Mucosa of rectum (tissue), 2 donors: ENCODE measurements at regions not wholly inside any gene's neighbourhood (a gene's known extent, or its start where the extent isn't known, plus 50 kb on each side); places are given as distances from the start of the nearest gene placed in this dataset.

Source experiments
- H3K27ac ChIP-seq, 2 donors: one replicate each; pipeline ENCODE4 v1.7.0; 2013; ENCODE audit warnings: inconsistent platforms in 2 of 2, low read depth in 2 of 2, low read length in 2 of 2
- H3K27me3 ChIP-seq, 2 donors: one replicate each; pipeline ENCODE4 v1.7.0; 2013; ENCODE audit warnings: low read length in 2 of 2; ENCODE audit not compliant: control insufficient read depth in 2 of 2, insufficient read depth in 2 of 2
- H3K36me3 ChIP-seq, 2 donors: one replicate each; pipeline ENCODE4 v1.7.0; 2013; ENCODE audit warnings: low read length in 2 of 2; ENCODE audit not compliant: control insufficient read depth in 2 of 2, insufficient read depth in 2 of 2
- H3K4me1 ChIP-seq, 2 donors: one replicate each; pipeline ENCODE4 v1.7.0; 2013; ENCODE audit warnings: low read length in 2 of 2, mild to moderate bottlenecking in 1 of 2; ENCODE audit not compliant: control insufficient read depth in 2 of 2, insufficient read depth in 2 of 2
- H3K4me3 ChIP-seq, 2 donors: one replicate each; pipeline ENCODE4 v1.7.0; 2013; ENCODE audit warnings: low read length in 2 of 2
- H3K9ac ChIP-seq, 2 donors: one replicate each; pipeline ENCODE4 v1.7.0; 2013; ENCODE audit warnings: low read length in 2 of 2, low read depth in 1 of 2, mild to moderate bottlenecking in 1 of 2
- H3K9me3 ChIP-seq, 2 donors: one replicate each; pipeline ENCODE4 v1.7.0; 2013; ENCODE audit warnings: low read length in 2 of 2; ENCODE audit not compliant: control insufficient read depth in 2 of 2
- donor health status: healthy.
- donor health status: Normal muscosa, but diverticular disease.

DNA sequence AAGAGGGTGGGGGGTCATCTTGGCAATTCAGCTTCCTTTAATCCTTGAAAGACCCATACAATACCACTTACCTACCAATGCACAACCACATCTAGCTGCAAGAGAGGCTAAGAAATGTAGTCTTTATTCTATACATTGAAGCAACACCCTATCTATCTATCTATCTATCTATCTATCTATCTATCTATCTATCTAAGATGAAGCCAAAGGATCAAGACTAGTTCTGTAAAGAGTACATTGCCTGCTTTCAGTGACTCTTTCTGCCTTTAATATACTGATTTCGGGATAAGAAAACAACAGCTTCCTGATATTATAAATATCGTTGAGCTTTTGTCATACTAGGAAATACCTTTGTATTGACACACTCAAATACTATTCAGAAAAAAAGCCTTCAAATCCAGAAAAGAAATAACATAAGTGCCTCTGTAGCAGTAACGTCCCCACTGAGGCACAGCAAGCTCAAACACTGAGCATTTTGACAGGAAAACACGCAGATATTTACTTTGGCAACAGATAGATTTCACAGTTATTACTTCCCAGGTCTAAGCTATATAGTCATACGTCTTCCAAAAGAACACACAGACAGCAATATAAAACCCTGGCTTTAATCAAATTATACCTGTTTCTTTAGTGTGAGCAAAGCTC is 139.4 kb upstream of the SERTAD2 start:
- Histone ChIP-seq H3K9me3 (no peaks in the 10 kb centered on the region), H3K27me3 (no peaks in the 10 kb centered on the region), H3K4me1 (peaks cover 2 to 4% of the 10 kb centered on the region in 2 donors), H3K36me3 (no peaks in the 10 kb centered on the region), H3K9ac (no peak overlapping the region), H3K4me3 (no peak overlapping the region), H3K27ac (no peak overlapping the region)

DNA sequence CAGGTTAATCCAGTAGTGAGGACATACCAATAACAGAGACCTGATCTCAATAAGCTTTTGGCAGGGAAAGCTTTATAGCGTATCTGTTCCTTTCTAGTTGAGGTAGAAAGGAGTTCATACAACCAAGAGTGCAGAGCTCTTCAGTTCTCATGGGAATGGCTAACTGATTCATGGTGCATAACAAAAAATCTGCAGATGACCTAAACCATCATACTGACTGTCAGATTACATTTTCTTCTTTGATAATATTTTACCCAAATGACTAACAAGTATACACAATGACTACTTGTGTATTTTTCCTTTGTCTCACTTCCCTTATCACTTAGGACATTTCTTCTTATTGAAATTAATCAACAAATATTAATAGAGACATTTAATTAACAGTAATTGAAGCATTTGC is 140.0 kb upstream of the SERTAD2 start:
- no peaks in the 10 kb centered on the region for H3K9me3 ChIP-seq
- no peak overlapping the region for H3K4me3 ChIP-seq
- H3K4me1 ChIP-seq: peaks cover 2 to 9% of the 10 kb centered on the region in 2 donors
- H3K27me3 ChIP-seq: no peaks in the 10 kb centered on the region
- H3K9ac ChIP-seq: no peak overlapping the region
- no peaks in the 10 kb centered on the region for H3K36me3 ChIP-seq
- H3K27ac ChIP-seq: no peak overlapping the region

DNA sequence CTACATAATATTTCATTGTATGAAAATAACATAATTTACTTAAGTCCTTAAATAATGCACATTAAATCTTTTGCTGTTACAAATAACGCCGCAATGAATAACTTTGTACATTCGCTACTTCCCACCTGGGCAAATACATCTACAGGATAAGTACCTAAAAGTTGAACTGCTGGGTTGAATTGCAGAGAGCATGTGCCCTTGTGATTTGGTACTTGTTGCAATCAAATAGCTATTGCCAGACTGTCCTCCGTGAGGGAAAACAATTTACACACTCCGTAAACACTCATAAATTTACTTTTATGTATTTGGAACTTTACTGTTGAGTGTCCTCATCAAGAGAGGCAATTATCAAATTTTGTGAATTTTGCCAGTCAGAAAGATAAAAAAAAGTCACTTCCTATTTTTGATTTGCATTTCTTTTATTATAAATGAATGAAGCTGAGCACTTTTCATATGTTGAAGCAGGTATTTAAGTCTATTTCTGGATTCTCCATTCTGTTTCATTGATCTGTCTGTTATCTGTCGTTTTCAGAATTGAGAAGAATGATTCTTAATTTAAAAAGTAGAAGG is 140.8 kb upstream of the SERTAD2 start:
- H3K36me3 ChIP-seq: no peaks in the 10 kb centered on the region
- H3K9ac ChIP-seq: no peak overlapping the region
- H3K4me1 ChIP-seq: peaks cover 2 to 9% of the 10 kb centered on the region in 2 donors
- H3K4me3 ChIP-seq: no peak overlapping the region
- no peaks in the 10 kb centered on the region for H3K27me3 ChIP-seq
- H3K9me3 ChIP-seq: no peaks in the 10 kb centered on the region
- H3K27ac ChIP-seq: no peak overlapping the region

DNA sequence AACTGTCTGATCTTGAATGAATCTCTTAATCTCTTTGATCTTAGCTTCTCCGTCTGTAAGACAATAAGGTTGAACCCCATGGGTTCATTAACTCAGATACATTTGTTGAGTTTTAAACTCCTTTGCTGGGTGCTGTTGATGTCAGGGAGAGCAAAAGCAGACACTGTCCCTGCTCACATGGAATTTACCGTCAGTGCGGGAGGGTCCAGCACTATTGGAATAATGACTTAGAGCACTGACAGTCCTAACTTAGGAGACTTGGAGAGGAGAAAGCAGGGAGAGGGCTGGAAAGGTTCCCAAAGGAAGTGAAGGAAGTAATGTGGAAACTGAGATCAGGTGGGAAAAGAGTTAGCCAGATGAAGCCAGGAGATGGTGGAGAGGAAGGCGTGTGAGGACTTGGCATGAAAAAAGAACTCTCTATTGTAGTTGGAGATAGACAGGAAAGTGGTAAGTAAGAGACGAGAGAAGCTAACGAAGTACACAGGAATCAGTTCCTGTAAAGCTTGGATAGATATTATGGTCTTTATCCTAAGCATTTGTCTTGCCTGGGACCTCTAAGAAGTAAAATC is 141.4 kb upstream of the SERTAD2 start:
- Histone ChIP-seq H3K9me3 (no peaks in the 10 kb centered on the region), H3K4me3 (no peak overlapping the region), H3K9ac (no peak overlapping the region), H3K27ac (no peak overlapping the region), H3K27me3 (no peaks in the 10 kb centered on the region), H3K36me3 (no peaks in the 10 kb centered on the region), H3K4me1 (peaks cover 2 to 9% of the 10 kb centered on the region in 2 donors)

DNA sequence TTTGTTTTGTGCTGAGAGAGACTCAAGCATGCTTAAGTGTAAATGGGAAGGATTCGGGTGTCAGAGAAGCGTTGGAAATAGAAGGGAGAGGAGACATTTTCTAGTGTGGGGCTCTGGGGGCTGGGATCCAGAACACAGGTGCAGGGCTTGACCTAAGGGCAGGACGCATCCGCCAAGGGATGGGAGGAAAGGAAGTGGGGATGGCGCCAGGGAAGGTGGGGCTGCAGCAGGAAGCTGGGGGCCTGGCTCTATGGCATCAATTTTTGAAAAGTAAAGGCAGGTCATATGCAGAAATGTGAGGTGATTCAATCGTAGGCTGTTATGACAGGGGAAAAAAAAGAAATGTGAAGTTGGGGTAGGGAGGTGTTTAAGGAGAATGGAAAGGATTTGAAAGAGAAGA is 143.2 kb upstream of the SERTAD2 start:
- no peak overlapping the region for H3K4me3 ChIP-seq
- no peaks in the 10 kb centered on the region for H3K9me3 ChIP-seq
- H3K4me1 ChIP-seq: peaks cover 2 to 9% of the 10 kb centered on the region in 2 donors
- H3K9ac ChIP-seq: no peak overlapping the region
- no peaks in the 10 kb centered on the region for H3K27me3 ChIP-seq
- H3K27ac ChIP-seq: no peak overlapping the region
- no peaks in the 10 kb centered on the region for H3K36me3 ChIP-seq

DNA sequence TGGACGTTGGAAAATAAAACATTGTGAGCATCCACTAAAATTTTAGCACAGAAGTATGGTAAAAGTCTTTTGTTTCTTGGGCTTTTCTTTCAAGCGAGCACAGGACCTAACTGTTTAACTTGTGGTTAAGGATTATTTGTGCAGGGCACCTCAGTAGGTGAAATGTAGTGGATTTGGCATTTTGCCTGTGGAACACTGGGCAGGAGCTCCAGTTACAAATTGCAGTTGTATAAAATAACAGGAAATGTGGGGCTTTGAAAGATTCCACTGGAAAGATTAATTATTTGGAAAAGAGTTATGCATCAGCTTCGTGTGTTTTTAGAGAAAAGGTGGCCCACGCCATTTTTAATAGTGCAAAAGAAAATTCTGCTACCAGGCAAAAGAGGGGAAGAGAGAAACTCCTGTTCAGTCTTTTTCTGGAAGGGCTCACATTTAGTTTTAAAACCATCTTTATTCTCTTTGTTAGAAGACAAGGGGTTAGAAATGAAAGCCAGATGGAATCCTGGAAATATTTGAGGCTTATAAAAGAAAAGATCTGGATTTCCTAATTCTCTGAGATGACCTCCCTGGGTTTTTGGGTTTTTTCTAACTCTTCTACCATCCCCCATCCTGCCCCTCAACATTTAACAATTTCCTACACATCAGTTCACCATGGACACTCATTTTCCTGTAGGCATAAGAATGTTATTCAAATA is 144.3 kb upstream of the SERTAD2 start:
- Histone ChIP-seq H3K4me1 (peaks cover 2 to 9% of the 10 kb centered on the region in 2 donors), H3K27me3 (no peaks in the 10 kb centered on the region), H3K36me3 (no peaks in the 10 kb centered on the region), H3K9me3 (no peaks in the 10 kb centered on the region), H3K27ac (no peak overlapping the region), H3K4me3 (no peak overlapping the region), H3K9ac (no peak overlapping the region)

DNA sequence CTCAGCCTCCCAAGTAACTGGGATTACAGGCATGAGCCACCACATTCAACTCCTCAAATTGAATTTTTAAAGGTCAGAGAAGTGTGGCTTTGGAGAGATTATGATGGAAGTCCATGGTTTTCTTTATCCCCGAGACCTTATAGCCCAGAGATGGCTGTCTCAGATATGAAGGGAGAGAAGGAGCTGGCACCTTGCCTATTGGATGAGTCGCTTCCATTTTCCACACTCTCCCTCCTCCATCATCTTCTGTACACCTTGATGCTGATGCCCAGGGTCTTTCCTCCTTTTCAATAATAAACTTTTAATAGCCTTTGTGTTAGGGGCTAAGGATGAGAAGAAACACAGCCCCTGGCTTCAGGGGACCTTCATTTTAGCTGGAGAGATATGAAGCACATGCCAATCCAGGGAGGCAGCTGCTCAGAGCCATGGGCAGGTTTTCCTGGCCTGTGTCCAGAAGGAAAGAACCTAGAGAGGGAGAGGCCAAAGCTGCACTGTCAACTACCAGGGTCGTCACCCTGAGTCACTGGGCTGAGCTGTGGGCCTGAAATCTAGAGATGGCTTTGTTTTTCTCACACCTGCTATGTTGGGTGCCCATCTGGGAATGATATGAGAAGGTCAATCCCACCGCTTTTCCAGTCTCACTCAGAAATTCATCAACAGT is 146.0 kb upstream of the SERTAD2 start:
- no peaks in the 10 kb centered on the region for H3K9me3 ChIP-seq
- peaks cover 2 to 4% of the 10 kb centered on the region in 2 donors for H3K4me1 ChIP-seq
- no peaks in the 10 kb centered on the region for H3K27me3 ChIP-seq
- no peaks in the 10 kb centered on the region for H3K36me3 ChIP-seq
- no peak overlapping the region for H3K4me3 ChIP-seq
- H3K9ac ChIP-seq: no peak overlapping the region
- H3K27ac ChIP-seq: no peak overlapping the region

DNA sequence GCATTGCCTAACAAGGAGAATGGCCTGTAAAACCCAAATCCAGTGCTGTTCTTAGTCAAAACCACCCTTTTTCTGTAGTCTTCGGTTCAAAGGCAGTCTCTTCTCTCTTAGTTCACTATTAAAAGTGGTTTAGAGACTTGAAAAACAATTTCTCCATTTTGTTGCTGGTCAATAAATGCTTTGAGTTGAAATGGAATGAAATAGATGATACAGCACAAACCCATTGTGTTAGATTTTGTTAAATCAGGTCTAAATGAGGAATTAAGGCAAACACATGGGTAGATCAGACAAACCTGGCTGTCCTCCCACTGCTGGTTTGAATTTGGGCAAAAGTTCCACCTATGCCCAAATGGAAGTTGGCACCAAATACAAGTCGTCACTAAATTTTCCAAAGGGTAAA is 150.1 kb upstream of the SERTAD2 start:
- Histone ChIP-seq H3K9ac (no peak overlapping the region), H3K4me1 (no peaks in the 10 kb centered on the region), H3K4me3 (no peak overlapping the region), H3K27ac (no peak overlapping the region), H3K9me3 (no peaks in the 10 kb centered on the region), H3K27me3 (no peaks in the 10 kb centered on the region), H3K36me3 (no peaks in the 10 kb centered on the region)

DNA sequence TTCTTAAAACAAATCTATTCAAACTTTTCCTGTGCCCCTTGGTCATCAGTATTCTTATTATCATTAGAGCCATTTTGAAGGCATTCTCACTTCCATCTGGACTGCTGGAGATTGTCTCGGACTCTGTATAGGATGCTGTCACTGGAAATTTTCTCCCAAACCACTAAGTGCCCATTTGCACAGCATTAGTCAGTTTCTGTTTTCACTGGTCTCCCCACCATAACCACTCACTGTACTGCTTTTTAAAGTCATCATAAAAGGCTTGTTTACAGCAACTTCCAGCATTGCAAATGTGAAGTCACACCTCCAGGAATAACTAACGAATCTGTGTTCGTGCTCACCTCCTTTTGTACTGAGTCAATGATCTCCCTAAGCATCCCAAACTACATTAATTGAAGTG is 150.9 kb upstream of the SERTAD2 start:
- no peak overlapping the region for H3K9ac ChIP-seq
- H3K27me3 ChIP-seq: no peaks in the 10 kb centered on the region
- H3K36me3 ChIP-seq: no peaks in the 10 kb centered on the region
- no peak overlapping the region for H3K27ac ChIP-seq
- no peak overlapping the region for H3K4me3 ChIP-seq
- H3K9me3 ChIP-seq: no peaks in the 10 kb centered on the region
- no peaks in the 10 kb centered on the region for H3K4me1 ChIP-seq

DNA sequence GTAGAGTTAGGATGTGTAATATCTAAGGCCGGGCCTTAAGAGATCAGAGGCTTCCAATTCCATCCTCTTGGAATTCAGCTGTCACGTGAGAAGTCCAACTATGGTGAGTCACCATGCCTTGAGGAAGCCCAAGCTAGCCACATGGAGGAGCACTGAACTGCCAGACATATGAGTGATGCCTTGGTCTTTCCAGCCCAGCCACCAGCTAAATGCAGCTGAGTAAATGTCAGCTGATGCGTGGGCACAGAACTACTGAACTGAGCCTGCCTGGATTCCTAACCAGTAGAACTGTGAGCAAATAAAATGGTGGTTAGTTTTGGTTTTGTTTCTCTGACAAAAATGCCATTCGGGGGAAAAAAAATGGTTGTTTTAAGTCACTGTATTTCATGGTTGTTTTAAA is 153.7 kb upstream of the SERTAD2 start:
- H3K36me3 ChIP-seq: no peaks in the 10 kb centered on the region
- H3K9ac ChIP-seq: no peak overlapping the region
- no peaks in the 10 kb centered on the region for H3K9me3 ChIP-seq
- no peak overlapping the region for H3K27ac ChIP-seq
- no peak overlapping the region for H3K4me3 ChIP-seq
- no peaks in the 10 kb centered on the region for H3K27me3 ChIP-seq
- no peaks in the 10 kb centered on the region for H3K4me1 ChIP-seq
